Endothelial cell of umbilical vein (primary cell): ENCODE measurements at regions not wholly inside any gene's neighbourhood (a gene's known extent, or its start where the extent isn't known, plus 50 kb on each side); places are given as distances from the start of the nearest gene placed in this dataset.
"Not testable (repeated sequence)": the region's sequence is repeated elsewhere in the genome, so short reads cannot be mapped to it uniquely, and the experiment has no call there.

Source experiments
- BruUV-seq: library from RNA; stranded (reverse); fragments of 400-500 nt; replicated peaks from 2 replicates; lab custom pipeline; 2021; lab: Mats Ljungman, UMichigan
- CTCF ChIA-PET: fragments of 300-600, 350-600 bp; sonication (Branson Sonifier 250); formaldehyde crosslinking; loops from one replicate; lab custom pipeline; 2021; ENCODE audit warnings: antibody characterized with exemption, inconsistent platforms; lab: Charles Lee
- POLR2A ChIA-PET: fragments of 300-600, 350-600 bp; sonication (Branson Sonifier 250); formaldehyde crosslinking; loops from one replicate; lab custom pipeline; 2021; ENCODE audit warnings: antibody characterized with exemption, inconsistent platforms; lab: Charles Lee
- DNase-seq: peaks from one replicate; pipeline ENCODE4 v3.0.0-alpha.2; 2011; ENCODE audit warnings: low read depth, low spot score
- FAIRE-seq: peaks from 2 replicates; lab custom pipeline; 2011; peaks lifted over from hg19 to GRCh38; lab: Jason Lieb, UNC
- H2AFZ ChIP-seq: 2 replicates; pipeline ENCODE4 v1.6.0; 2012; ENCODE audit warnings: low read depth, low read length, control low read depth, inconsistent platforms
- H3K27ac ChIP-seq: 2 replicates; pipeline ENCODE4 v1.5.1; 2011; ENCODE audit warnings: low read depth, mild to moderate bottlenecking, control low read depth, low read length, moderate library complexity; ENCODE audit not compliant: insufficient read depth
- H3K27me3 ChIP-seq, 2 experiments: 2 replicates each; pipeline versions ENCODE4 v1.6.0 to v1.6.1; 2011; ENCODE audit warnings: low read length in 2 of 2, mixed read lengths in 1 of 2; ENCODE audit not compliant: control insufficient read depth in 2 of 2, insufficient read depth in 2 of 2
- H3K36me3 ChIP-seq, 2 experiments: 2 replicates in 1 of 2; 3 replicates in 1 of 2; pipeline ENCODE4 v1.5.1; 2011; ENCODE audit warnings: low read length in 2 of 2, mild to moderate bottlenecking in 1 of 2, moderate library complexity in 1 of 2; ENCODE audit not compliant: control insufficient read depth in 2 of 2, insufficient read depth in 2 of 2; ENCODE audit errors: extremely low read depth in 1 of 2
- H3K4me1 ChIP-seq: 3 replicates; pipeline ENCODE4 v1.5.1; 2011; ENCODE audit warnings: mild to moderate bottlenecking, low read length; ENCODE audit not compliant: control insufficient read depth, insufficient read depth; ENCODE audit errors: extremely low read depth
- H3K4me2 ChIP-seq: 2 replicates; pipeline ENCODE4 v1.6.1; 2011; ENCODE audit warnings: low read length, control low read depth, mixed read lengths; ENCODE audit not compliant: insufficient read depth
- H3K4me3 ChIP-seq, 3 experiments: fragments of 200-600 bp in 1 of 3; sonication (generic), shearing (Covaris generic) in 1 of 3; replicated peaks in 1 of 3; 2 replicates each; pipeline ENCODE4 v1.5.1; 2011 to 2016; ENCODE audit warnings: control low read depth in 3 of 3, low read length in 3 of 3, mild to moderate bottlenecking in 2 of 3, inconsistent platforms in 1 of 3, low read depth in 1 of 3, moderate library complexity in 1 of 3; ENCODE audit not compliant: insufficient read depth in 1 of 3
- H3K79me2 ChIP-seq: 2 replicates; pipeline ENCODE4 v1.6.0; 2012; ENCODE audit warnings: low read length, inconsistent platforms; ENCODE audit not compliant: control insufficient read depth, insufficient read depth
- H3K9ac ChIP-seq: replicated peaks from 2 replicates; pipeline ENCODE3; 2011; ENCODE audit warnings: low read length, control low read depth; ENCODE audit not compliant: insufficient read depth; ENCODE audit errors: extremely low read depth
- H3K9me1 ChIP-seq: replicated peaks from 3 replicates; pipeline ENCODE4 v1.6.0; 2011; ENCODE audit warnings: mild to moderate bottlenecking, low read length; ENCODE audit not compliant: control insufficient read depth, insufficient read depth; ENCODE audit errors: extremely low read depth
- H3K9me3 ChIP-seq: replicated peaks from 2 replicates; pipeline ENCODE4 v1.5.1; 2012; ENCODE audit warnings: low read length, inconsistent platforms; ENCODE audit not compliant: control insufficient read depth, insufficient read depth
- H4K20me1 ChIP-seq: replicated peaks from 2 replicates; pipeline ENCODE3; 2011; ENCODE audit warnings: mild to moderate bottlenecking, low read length; ENCODE audit not compliant: control insufficient read depth, insufficient read depth; ENCODE audit errors: extremely low read depth
- CTCF ChIP-seq, 2 donors: IDR thresholded peaks; 1 replicate in 1 of 2; 2 replicates in 1 of 2; pipeline ENCODE4 v1.5.1; 2011; ENCODE audit warnings: low read length in 2 of 2, mild to moderate bottlenecking in 2 of 2, moderate library complexity in 2 of 2, control low read depth in 1 of 2, inconsistent platforms in 1 of 2, low read depth in 1 of 2; ENCODE audit not compliant: insufficient read depth in 1 of 2; ENCODE audit errors: extremely low read depth in 1 of 2
- EZH2 ChIP-seq: IDR thresholded peaks from 2 replicates; pipeline ENCODE4 v1.6.1; 2012; ENCODE audit warnings: borderline replicate concordance, low read depth, mild to moderate bottlenecking, moderate library complexity, low read length, inconsistent platforms; ENCODE audit not compliant: severe bottlenecking
- FOS ChIP-seq: IDR thresholded peaks from 2 replicates; pipeline ENCODE4 v1.6.1; 2011; ENCODE audit warnings: mild to moderate bottlenecking, low read length, moderate library complexity, borderline replicate concordance; ENCODE audit not compliant: insufficient read depth
- GATA2 ChIP-seq: IDR thresholded peaks from 2 replicates; pipeline ENCODE4 v1.7.0; 2011; ENCODE audit warnings: low read depth, mild to moderate bottlenecking, moderate library complexity, mixed read lengths, low read length; ENCODE audit not compliant: insufficient read length, insufficient read depth
- JUN ChIP-seq: IDR thresholded peaks from 2 replicates; pipeline ENCODE4 v1.6.1; 2011; ENCODE audit warnings: borderline replicate concordance, low read depth; ENCODE audit not compliant: insufficient read length, insufficient read depth
- MAX ChIP-seq: IDR thresholded peaks from 2 replicates; pipeline ENCODE4 v1.6.1; 2011; ENCODE audit not compliant: insufficient read depth, insufficient read length
- MYC ChIP-seq: IDR thresholded peaks from one replicate; pipeline ENCODE4 v1.6.1; 2011; ENCODE audit warnings: mild to moderate bottlenecking, low read depth, low read length
- POLR2A ChIP-seq: IDR thresholded peaks from 2 replicates; pipeline ENCODE4 v1.6.1; 2012; ENCODE audit warnings: low read depth, mild to moderate bottlenecking, control low read depth, low read length
- POLR2AphosphoS5 ChIP-seq: IDR thresholded peaks from 2 replicates; pipeline ENCODE4 v1.6.1; 2012; ENCODE audit warnings: low read depth, mild to moderate bottlenecking, control low read depth, low read length, moderate library complexity; ENCODE audit not compliant: insufficient read depth
- dilution Hi-C: fragments of 300-500 bp; cut with MboI; formaldehyde crosslinking; loops from one replicate; pipeline ENCODE4 v1.15.0; 2019; ENCODE audit warnings: low sequenced_read_pairs; ENCODE audit not compliant: extremely low pct_ligation_motif_present
- intact Hi-C: fragments of 100-400 bp; cut with micrococcal nuclease; formaldehyde crosslinking; loops from one replicate; pipeline ENCODE4 v1.10.0; 2022

- H3K27ac ChIP-seq, H3K9me1 ChIP-seq, FAIRE-seq, H3K27me3 ChIP-seq, H3K4me1 ChIP-seq, H3K36me3 ChIP-seq, dilution Hi-C loops, H3K4me3 ChIP-seq, DNase-seq, H3K79me2 ChIP-seq, H3K9ac ChIP-seq, POLR2A ChIA-PET, CTCF ChIA-PET, intact Hi-C loops, BruUV-seq, H2AFZ ChIP-seq, H3K9me3 ChIP-seq, H4K20me1 ChIP-seq, H3K4me2 ChIP-seq: not testable (repeated sequence)
Observed at GRCh38 chr18:73516056-73516455, 631.6 kb downstream of the FBXO15 start.

GRCh38 chr18:73514449-73514848 is 633.2 kb downstream of the FBXO15 start:
- no peaks in the 10 kb centered on the region for H4K20me1 ChIP-seq
- no peaks in the 10 kb centered on the region for H3K4me1 ChIP-seq
- intact Hi-C loops = no loop called here
- H3K4me2 ChIP-seq = no peak overlapping the region
- no peak overlapping the region for H3K27ac ChIP-seq
- H3K36me3 ChIP-seq = no peaks in the 10 kb centered on the region
- no peaks in the 10 kb centered on the region for H3K9me3 ChIP-seq
- no peaks in the 10 kb centered on the region for H3K79me2 ChIP-seq
- H3K27me3 ChIP-seq = no peaks in the 10 kb centered on the region
- no peak for TF ChIP-seq POLR2AphosphoS5
- no peak for TF ChIP-seq GATA2
- TF ChIP-seq FOS = no peak
- no peak for TF ChIP-seq CTCF (IDR thresholded peaks at IDR 0.05; ENCODE audit: extremely low read depth in 1 of 2, insufficient read depth in 1 of 2, low read depth in 1 of 2, low read length in 2 of 2)
- no peak for TF ChIP-seq MYC
- no peak for TF ChIP-seq POLR2A
- no peak for TF ChIP-seq EZH2
- no peak for TF ChIP-seq JUN
- no peak for TF ChIP-seq MAX
- no peak overlapping the region for H3K9ac ChIP-seq
- no peak for DNase-seq
- FAIRE-seq = no peak
- H3K4me3 ChIP-seq = no peak overlapping the region
- no TSS peak for BruUV-seq
- no peak overlapping the region for H2AFZ ChIP-seq
- ChIA-PET POLR2A (no interaction called here), CTCF (no interaction called here)
- dilution Hi-C loops = no loop called here
- no peaks in the 10 kb centered on the region for H3K9me1 ChIP-seq
